Liver (tissue), 2 donors: ENCODE measurements at regions not wholly inside any gene's neighbourhood (a gene's known extent, or its start where the extent isn't known, plus 50 kb on each side); places are given as distances from the start of the nearest gene placed in this dataset.

Experiments used
- YY1 ChIP-seq: IDR thresholded peaks from 2 replicates; pipeline ENCODE4 v1.6.1; 2016; ENCODE audit warnings: antibody characterized with exemption, mild to moderate bottlenecking
- TF ChIP-seq, protein P1 (sequence below): fragments of 150-350 bp; IDR thresholded peaks from 2 replicates; pipeline ENCODE4 v1.5.1; 2017; ENCODE audit warnings: improper control_type of control experiment, low read depth, low read length; ENCODE audit not compliant: missing input control
- donor health status: healthy.

DNA sequence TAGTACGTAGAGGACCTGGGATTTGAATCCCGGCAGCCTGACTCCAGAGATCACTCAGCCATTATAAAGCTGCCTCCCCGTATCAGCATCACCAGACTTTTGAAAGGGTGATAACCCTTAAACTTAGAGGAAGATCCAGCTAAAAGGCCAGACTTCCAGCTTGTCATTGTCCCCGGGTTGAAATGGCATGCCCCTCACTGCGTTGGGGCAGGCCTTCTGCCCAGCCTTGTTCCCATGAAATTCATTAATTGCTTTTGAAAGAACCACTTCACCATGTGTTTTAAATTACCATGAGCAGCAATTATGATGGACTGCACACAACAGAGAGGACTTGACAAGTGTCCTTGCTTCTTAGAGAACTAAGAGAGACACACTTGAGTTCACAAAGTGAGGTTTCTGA lies 269.6 kb upstream of the CRY1 start:
- TF ChIP-seq, protein P1, sequence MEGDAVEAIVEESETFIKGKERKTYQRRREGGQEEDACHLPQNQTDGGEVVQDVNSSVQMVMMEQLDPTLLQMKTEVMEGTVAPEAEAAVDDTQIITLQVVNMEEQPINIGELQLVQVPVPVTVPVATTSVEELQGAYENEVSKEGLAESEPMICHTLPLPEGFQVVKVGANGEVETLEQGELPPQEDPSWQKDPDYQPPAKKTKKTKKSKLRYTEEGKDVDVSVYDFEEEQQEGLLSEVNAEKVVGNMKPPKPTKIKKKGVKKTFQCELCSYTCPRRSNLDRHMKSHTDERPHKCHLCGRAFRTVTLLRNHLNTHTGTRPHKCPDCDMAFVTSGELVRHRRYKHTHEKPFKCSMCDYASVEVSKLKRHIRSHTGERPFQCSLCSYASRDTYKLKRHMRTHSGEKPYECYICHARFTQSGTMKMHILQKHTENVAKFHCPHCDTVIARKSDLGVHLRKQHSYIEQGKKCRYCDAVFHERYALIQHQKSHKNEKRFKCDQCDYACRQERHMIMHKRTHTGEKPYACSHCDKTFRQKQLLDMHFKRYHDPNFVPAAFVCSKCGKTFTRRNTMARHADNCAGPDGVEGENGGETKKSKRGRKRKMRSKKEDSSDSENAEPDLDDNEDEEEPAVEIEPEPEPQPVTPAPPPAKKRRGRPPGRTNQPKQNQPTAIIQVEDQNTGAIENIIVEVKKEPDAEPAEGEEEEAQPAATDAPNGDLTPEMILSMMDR, result no peak
- no peak for TF ChIP-seq YY1
